GM19238 (cell line): ENCODE measurements at regions not wholly inside any gene's neighbourhood (a gene's known extent, or its start where the extent isn't known, plus 50 kb on each side); places are given as distances from the start of the nearest gene placed in this dataset.
"Not testable (repeated sequence)": the region's sequence is repeated elsewhere in the genome, so short reads cannot be mapped to it uniquely, and the experiment has no call there.

Experiments used
- DNase-seq: peaks from one replicate; pipeline ENCODE4 v3.0.0; 2011; ENCODE audit warnings: low spot score; ENCODE audit not compliant: insufficient read length

DNA sequence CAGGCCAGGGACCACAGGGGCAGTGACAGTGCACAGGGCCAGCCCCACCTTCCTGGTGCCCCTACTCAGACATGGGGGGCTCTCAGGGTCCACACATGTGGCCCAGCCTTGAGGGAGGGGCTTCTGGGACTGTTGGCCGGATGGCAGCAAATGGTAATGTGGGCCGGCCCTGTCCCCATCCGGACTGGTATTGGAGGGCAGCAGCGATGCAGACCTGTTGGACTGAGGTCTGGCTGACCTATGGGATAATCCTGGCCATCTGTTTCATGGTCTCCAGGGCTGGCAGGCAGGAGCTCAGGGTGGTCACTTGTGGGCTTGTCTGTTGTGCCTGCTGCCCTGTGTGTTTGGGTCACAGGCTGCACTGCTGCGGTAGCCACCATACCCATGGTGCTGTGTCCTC is 387.5 kb downstream of the TMEM121 start:
- DNase-seq = no peak

DNA sequence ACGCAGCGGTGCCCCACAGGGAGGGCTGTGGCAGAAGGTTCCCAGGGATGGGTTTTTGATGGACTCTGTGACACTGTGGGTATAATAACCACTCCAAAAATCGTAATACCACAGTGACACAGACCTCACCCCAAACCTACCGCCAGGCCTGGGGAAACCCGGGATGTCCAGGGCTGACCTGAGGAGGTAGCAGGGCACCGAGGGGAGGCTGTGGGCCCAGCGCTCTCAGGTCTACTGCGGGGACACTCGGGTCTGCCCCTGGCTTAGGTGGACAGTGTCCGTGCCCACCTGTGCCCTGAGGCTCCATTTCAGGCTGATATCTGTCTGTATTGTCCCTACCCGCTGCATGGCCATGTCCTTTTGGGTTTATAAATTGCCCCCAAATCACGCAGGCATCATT is 387.9 kb downstream of the TMEM121 start:
- DNase-seq = not testable (repeated sequence)

DNA sequence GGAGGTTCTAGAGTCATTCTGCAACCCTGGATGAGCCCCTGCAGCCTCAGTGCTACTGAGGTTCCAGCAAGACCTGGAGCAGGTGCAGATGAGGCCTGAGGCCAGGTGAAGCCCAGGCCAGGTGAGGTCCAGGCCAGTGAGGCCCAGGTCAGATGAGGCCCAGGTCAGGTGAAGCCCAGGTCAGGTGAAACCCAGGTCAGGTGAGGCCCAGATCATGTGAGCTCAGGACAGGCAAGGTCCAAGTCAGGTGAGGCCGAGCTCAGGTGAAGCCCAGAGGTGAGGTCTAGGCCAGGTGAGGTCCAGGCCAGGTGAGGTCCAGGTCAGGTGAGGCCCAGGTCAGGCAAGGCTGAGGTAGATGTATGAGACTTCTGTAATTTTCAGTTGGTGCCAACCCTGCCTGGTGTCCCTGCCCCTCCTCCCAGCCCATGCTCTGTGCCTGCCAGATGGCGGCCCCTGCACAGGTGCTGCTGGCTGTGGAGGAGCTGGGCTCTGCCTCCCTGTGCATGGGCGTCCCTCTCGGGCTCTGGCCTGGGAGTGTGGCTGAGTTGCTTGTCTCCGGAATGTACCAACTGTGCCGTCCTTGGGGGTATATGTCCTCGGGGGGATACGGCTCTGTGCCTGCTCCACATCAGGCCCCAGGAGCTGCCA is 388.5 kb downstream of the TMEM121 start:
- DNase-seq = no peak

DNA sequence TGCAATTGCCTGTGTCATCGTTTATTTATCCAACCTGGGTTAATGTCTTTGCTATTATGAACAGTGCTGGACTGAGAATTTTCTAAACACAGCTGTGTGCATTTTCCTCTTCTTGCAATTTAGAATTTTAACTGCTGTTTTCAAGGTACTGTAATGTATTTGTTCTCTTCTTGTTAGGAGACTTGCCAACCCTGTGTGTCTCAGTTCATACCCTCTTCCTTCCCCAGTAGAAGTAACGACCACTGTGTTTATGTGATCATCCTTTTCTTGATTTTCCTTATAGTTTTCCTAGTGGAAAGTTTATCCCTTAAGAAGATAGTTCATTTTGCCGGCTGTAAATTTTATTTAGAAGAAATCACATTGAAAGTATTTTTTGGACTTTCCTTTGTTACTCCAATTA is 389.2 kb downstream of the TMEM121 start:
- DNase-seq = not testable (repeated sequence)

DNA sequence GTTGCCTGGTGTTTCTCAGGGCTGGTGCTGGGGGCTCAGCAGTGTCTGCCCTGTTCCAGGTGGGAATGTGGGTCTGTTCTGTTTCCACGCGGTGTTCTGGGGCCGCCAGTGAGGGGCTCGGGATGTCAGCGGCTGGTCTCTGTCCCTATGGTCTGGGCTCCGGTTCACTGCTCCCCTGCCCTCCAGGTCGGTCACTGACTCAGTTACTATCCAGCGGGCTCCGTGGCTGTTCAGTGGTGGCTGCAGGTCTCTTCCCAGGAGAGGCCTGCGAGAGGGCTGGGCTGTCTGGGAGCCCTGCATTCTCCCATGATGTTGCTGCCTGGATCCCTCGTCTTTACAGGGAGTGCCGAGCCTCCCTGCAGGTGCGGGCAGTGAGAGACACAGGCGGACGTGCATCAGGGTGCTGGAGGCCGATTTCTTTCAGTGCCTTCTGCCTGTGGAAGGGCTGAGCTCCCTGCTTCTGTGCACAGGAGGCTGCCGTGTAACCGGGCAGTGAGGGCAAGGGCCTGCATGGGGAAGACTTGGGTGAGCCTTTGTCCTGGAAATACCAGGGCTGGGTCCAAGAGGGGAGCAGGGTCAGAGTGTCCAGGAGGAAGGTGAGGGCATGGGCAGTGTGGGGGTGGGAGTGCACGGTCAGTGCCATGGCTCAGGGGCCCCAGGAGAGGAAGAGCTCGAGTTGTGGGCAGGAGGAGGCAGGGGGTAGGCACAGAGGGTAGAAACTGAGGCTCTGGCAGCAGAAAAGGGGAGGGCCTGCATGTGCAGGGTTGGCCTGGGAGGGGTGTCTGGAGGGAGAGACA is 391.0 kb downstream of the TMEM121 start:
- DNase-seq = not testable (repeated sequence)

DNA sequence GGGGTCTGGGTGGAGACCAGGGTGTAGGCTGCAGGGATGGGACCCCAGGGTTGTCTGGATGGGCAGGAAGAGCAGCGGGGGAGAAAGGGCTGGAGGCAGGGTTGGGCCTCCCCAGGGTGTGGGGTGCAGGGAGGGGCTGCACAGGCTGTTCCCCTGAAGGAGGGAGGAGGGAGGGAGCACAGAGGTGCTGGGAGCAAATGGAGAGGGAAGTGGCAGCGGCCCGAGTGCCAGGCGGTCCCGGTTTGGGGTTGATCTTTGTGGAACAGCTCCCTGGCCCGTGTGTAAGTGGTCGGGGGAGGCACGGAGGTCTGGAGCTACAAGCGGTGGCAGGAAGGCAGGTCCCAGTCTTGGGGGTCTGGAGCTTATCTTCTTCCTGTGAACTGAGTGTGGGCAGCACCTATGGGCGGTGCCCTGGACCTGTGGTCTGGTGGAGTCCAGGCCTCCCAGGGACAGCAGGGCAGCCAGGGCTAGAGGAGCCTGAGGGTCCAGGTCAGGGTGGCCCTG is 391.6 kb downstream of the TMEM121 start:
- DNase-seq = no peak

DNA sequence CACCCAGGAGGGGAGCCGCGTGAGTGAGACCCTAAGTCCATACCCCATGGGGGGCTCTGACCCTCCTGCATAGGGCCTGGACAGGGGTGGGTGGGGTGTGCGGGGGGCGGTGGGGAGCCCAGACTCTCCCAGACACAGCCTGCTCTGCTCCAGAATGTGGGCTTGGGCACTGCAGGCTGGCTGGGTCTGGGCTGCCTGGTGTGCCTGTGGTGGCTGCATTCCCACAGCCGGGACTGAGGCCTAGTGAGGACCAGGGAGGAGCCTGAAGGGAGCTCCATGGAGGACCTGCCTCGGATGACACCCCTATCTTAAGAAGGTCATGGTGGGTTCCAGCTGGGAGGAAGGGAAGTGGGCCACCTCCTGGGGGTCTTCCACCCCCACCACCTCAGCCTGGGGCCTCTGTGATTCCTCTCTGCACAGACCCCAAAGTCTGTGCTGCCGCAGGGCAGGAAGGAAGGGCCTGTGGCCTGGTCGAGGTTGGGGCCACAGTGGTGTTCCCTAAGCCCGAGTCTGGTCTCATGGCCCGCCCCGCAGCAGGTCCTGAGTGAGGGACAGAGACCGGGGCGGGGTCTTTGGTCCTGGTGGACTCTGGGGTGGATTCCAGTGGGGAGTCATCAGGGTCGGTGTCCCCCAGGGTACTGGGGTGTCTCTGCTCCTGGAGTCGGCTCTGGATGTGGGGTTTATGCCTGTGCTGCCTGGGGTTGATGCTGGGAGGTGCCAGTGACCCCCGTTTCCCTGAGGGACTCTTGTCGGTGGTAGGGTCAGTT is 392.3 kb downstream of the TMEM121 start:
- DNase-seq = no peak

DNA sequence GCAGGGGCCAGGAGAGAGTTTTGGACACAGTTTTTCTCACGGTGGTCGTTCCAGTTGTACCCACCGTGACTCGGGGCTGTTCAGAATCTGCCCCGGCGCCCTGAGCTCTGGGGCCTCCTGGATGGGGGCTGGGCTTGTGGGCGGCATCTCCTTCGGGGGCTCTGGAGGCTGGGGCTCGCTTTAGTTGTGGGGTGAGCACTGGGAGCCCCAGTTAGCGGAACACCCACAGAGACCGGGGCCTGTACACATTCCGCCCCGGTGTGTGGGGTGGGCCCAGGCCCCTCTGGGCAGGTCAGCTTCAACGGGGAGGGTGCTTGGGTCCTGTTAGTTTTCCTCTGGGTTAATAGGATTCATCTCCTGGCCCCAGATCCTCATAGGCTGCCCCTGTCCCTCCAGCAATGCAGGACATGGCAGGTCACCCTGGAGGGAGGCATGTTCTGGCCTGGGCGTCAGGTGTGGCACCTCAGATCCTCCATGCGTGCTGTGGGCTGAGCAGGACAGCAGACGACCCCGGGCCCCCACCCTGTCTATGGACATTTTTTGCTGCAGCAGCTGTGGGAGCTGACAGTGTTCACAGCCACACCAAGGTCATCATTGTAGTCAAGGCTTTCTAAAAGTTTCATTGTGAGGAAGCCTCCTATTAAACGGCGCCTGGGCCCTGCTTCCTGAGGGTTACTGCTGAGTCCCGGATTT is 393.2 kb downstream of the TMEM121 start:
- DNase-seq = no peak

DNA sequence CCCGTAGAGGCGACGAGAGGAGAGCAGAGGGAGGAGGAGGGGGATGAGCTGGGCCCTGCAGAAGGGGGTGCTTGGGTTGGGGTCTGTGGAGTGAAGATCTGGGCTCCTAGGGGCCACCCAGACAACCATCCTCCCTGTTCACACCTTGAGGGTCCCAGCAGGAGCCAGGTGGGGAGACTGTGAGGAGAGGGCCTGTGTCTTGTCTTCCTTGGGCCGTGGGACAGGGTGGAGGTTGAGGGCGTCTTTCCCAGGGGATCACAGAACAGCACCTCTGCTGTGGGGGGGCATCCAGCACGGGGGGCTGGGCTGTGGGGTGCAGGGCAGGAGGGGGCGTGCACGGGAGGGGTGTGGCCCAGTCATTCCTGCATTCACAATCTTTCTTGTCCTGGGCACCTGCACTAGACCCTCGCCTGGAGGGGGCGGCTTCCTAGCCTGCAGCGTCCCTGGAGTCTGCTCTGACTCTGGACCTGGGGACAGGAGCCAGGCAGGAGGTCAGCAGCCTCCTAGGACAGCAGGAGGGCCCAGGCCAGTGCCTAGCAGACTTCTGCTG is 393.8 kb downstream of the TMEM121 start:
- not testable (repeated sequence) for DNase-seq

DNA sequence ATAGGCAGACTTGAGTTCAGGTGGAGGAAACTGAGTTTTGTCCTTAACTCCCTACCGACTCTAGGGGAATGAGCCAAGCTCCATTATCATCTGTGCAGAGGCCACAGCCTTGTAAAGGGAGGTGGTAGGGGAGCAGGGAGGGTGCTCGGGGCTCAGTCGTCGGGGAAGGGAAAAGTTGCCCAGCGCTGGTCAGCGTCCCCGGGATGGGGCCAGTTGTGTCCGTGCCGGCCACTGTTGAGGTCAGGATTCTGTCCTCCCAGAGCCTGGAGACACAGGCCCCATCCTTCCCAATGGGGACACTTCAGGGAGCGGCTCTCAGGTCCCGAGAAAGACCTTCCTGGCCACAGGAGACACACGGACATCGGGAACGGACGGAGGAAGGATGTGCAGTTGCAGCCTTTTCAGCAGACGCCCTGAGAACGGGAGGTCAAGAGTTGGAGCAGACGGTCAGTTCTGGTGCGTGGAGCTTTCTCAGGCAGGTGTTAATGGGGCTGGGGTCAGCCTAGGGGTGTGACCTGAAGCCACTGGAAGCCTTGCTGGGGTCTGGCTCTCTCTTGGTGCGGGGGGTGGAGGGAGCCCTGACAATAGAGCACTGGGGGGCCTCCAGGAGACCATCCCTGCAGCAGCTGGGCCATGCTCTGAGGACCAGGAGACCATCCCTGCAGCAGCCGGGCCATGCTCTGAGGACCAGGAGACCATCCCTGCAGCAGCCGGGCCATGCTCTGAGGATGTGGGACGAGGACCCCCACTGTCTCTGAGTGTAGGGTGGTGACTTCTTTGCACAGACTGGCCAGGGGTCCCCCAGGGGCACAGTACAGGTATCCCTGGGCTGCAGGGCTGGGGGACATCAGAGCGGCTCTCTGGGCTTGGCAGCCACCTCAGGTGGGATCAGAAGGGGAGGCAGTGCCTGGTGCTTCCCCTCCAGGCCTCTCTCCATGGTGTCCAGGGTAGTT is 394.7 kb downstream of the TMEM121 start:
- not testable (repeated sequence) for DNase-seq

DNA sequence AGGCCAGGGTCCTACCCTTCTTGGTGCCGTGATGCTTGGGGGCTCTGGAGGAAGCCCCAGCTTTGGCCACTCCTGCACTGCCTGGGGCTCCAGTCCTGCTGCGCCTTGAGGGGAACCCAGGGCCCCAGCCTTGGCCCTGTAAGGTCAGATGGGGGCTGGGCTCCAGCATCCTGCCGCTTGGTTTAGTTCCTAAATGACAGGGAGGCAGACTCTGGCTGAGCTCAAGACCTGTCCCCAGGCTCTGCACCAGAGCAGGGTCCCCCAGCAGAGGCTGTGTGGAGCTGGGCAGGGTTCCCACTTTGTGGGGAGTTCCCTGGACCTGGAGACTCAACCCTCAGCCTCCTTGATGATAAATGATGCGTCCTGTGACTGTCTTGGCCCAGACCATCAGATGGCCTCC is 395.4 kb downstream of the TMEM121 start:
- DNase-seq = not testable (repeated sequence)

DNA sequence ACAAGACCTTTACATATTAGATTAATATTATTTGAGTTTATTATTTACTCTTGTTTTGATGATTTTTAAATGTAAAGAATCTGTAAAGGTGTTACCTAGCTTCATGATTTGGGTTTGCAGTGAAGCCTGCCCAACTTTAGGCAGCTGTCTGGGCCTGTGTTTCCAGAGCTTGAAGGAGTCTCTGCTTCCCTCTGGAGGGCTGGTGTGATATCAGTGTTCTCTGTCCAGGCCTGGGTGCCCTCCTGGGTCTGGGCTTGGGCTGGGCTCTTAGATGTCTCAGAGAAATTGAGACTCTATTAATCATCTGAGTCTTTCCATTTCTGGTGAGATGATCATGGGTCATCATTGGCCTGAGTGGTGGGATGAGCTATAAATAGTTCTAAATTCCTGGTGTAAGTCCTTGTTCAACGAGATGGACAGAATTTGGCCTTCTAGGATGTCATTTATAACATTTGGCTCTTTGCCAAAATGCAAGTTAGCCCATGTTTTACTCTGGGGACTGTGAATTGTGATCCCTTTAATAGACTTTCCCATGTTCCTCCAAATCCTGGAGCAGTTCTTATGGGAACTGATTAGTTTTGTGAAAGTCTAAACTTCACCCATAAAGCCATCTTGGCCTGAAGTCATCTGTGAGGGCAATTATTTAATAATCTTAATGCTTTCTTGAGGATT is 397.3 kb downstream of the TMEM121 start:
- not testable (repeated sequence) for DNase-seq

DNA sequence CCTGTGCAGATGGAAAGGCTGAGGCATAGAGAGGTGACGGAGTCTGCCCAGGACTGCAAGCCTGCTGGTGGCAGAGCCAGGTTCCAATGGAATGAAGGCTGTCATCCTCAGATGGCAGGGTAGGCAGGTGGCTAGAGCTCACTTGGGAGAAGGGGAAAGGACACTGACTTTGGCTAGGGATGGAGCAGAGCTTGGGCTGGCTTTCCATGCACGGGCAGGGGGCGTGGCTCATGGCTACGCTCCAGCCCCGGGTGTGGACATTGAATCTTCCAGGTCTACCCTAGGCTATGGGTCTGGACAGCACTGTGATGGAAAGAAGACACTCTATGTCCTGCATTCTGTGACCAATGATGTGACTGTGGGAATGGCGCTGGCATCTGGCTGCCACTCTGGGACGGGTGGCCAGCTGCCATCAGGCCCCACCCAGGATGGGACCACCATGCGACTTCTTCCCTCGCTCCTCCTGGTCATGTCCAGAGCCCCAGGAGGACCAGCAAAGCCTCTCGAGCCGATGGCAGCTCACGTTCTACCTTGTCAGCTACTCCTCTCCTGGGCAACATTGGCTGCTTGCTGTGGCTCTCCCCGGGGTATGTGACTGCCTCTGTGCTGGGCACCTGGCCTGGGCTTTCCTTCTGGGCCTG is 398.7 kb downstream of the TMEM121 start:
- DNase-seq = no peak

DNA sequence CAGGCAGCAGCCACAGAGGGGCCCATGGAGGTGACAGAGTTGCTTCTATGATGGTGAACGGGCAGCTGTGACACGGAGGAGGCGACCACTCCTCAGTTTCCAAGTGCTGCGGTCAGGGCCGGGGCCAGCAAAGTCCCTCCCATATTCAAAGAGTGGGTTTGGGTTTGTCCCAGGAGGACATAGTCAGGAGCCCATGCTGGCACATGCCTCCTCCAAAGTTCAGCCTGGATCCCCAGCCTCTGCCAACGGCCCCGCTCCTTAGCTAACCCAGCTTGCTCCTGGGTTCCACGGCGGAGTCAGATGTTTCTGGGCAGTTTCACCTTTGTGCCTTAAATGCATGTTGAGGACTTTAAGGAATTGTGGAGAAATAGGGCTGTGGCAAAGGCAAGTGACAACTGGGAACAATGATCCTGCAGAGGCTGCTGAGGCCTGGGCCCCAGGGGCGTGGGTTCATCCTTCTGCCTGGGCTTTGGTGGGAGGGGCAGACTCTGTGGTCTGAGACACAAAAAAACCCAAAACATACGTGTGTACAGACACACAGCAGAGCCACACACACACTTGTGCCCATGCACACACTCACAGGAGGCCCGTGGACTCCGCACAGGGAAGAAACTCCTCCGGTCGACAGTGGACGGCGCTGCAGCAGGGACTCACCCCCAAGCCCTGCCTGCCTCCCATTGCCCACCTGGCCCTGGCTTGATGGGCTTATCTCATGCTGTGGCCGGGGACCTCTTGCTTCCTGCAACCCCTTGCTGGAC is 399.4 kb downstream of the TMEM121 start:
- no peak for DNase-seq

DNA sequence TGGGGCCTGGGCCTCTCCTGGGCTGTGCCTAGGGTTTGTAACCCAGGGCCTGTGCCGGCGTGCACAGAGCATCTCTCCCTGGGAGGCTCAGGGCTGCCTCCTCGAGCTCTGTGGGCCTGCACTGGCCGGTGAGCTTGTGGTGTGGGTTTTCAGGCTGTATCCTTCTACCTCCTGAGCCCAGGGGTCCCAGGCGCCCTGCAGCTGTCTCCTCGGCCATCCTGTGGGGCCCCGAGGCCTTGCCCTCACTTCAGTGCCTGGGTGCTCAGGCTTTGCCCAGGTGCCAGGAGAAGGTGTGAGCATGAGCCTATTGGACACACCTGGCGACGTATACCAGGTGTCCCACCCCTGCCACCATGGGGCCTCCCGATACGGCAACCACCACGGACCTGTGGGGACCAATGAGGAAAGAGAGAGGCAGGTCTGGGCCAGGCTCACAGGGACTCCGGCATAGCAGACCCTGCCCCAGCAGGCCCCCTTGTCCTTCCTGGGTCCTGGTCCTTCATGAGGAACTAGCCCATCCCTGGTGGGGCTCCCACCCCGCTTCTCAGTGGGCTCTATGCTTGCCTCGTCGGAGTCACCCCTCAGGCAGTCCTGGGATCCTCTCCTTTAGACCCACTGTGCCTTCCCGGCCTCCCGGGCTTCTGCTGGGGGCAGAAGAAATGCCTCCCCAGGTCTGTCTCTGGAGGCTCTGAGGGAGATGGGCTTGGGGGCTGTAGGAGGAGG is 400.2 kb downstream of the TMEM121 start:
- DNase-seq = no peak

DNA sequence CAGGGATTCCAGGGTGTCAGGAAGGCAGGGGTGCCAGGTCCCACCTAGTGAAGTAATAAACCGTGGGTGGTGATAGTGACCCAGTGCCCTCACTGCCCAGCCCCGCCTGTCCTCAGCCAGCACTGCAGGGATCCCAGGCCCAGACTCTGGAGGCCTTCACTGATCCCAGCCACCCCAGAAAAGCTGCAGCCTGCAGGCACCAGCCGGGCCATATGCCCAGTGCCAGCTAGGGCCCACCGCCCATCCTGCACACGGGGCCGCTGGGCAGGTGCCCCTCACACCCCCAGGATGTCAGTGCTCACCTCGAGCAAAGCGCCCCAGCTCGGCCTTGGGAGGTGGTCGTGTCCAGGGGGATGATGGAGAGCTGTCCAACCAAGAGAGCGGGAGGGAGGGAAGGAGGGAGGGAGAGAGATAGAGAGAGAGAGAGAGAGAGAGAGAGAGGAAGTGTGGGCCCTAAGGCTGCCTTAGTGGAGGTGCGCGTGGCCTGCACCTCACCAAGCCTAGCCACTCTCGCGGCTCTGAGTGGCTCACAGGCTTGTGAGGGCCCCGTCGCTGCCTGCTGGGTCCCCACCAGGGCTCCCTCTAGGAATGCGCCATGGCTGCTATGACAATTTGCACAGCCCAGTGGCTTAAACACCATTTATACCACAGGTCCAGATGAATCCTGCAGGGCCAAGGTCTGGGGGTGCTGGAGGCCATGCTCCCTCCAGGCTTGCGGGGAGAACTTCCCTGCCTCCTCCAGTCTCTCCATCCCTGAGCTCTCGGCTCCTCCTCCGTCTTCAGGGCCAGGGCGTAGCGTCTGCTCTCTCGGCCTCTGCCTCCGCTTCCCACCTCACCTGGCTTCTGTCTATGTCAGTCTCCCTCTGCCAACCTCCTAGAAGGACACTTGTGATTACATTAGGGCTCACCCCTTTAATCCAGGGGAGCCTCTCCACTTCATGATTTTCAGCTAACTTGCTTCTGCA is 401.0 kb downstream of the TMEM121 start:
- no peak for DNase-seq
